IMR-90 (cell line): ENCODE measurements at regions not wholly inside any gene's neighbourhood (a gene's known extent, or its start where the extent isn't known, plus 50 kb on each side); places are given as distances from the start of the nearest gene placed in this dataset.

ENCODE experiments used
- ATAC-seq: fragments of 200-7000 bp; cut with Tn5 transposase; 2 replicates; pipeline ENCODE4 v1.9.1; 2020; ENCODE audit warnings: low read depth, mild to moderate bottlenecking, moderate library complexity
- BruUV-seq: library from RNA; stranded (reverse); fragments of 400-500 nt; replicated peaks from 2 replicates; lab custom pipeline; 2021; lab: Mats Ljungman, UMichigan
- CTCF ChIA-PET: fragments of 300-600 bp; formaldehyde crosslinking; extraction: SDS; loops from one replicate; lab custom pipeline; 2021; ENCODE audit warnings: antibody characterized with exemption; lab: Yijun Ruan, JAX
- POLR2A ChIA-PET: fragments of 300-600 bp; sonication (Branson Sonifier 250); formaldehyde crosslinking; loops from one replicate; lab custom pipeline; 2022; ENCODE audit warnings: antibody characterized with exemption; ENCODE audit not compliant: unreplicated experiment; lab: Charles Lee
- DNase-seq: peaks from one replicate; pipeline ENCODE4 v3.0.0; 2013
- H2AFZ ChIP-seq: replicated peaks from 2 replicates; pipeline ENCODE3; 2013; ENCODE audit warnings: low read length, mild to moderate bottlenecking; ENCODE audit not compliant: poor library complexity
- H2AK5ac ChIP-seq: 2 replicates; pipeline ENCODE4 v1.6.1; 2013; ENCODE audit warnings: low read depth, low read length, inconsistent platforms
- H2AK9ac ChIP-seq: replicated peaks from 2 replicates; pipeline ENCODE3; 2013; ENCODE audit warnings: mild to moderate bottlenecking, low read depth, low read length, moderate library complexity; ENCODE audit not compliant: poor library complexity
- H2BK120ac ChIP-seq: 2 replicates; pipeline ENCODE4 v1.6.1; 2013; ENCODE audit warnings: low read depth, low read length, inconsistent platforms
- H2BK15ac ChIP-seq: 3 replicates; pipeline ENCODE4 v1.6.1; 2013; ENCODE audit warnings: low read depth, low read length, inconsistent platforms
- H2BK20ac ChIP-seq: 2 replicates; pipeline ENCODE4 v1.6.1; 2013; ENCODE audit warnings: low read depth, mild to moderate bottlenecking, inconsistent platforms, low read length, moderate library complexity
- H2BK5ac ChIP-seq: 2 replicates; pipeline ENCODE4 v1.6.1; 2013; ENCODE audit warnings: mild to moderate bottlenecking, low read depth, low read length, inconsistent platforms; ENCODE audit not compliant: poor library complexity, severe bottlenecking
- H3K14ac ChIP-seq: replicated peaks from 2 replicates; pipeline ENCODE4 v1.6.1; 2013; ENCODE audit warnings: low read depth, low read length, inconsistent platforms
- H3K18ac ChIP-seq: 2 replicates; pipeline ENCODE4 v1.6.1; 2013; ENCODE audit warnings: low read depth, low read length, control low read depth
- H3K23ac ChIP-seq: 2 replicates; pipeline ENCODE4 v1.6.1; 2013; ENCODE audit warnings: low read depth, low read length, inconsistent platforms
- H3K27ac ChIP-seq: 2 replicates; pipeline ENCODE4 v1.5.1; 2013; ENCODE audit warnings: mild to moderate bottlenecking, control low read depth, low read length; ENCODE audit not compliant: insufficient read depth
- H3K27me3 ChIP-seq: 2 replicates; pipeline ENCODE4 v1.6.1; 2013; ENCODE audit warnings: low read length; ENCODE audit not compliant: control insufficient read depth, insufficient read depth
- H3K36me3 ChIP-seq: 2 replicates; pipeline ENCODE4 v1.6.1; 2013; ENCODE audit warnings: low read length, mixed read lengths; ENCODE audit not compliant: control insufficient read depth, insufficient read depth
- H3K4ac ChIP-seq: 2 replicates; pipeline ENCODE4 v1.6.1; 2013; ENCODE audit warnings: low read depth, low read length, inconsistent platforms
- H3K4me1 ChIP-seq: 2 replicates; pipeline ENCODE4 v1.6.1; 2013; ENCODE audit warnings: low read length, mixed read lengths; ENCODE audit not compliant: control insufficient read depth, insufficient read depth
- H3K4me2 ChIP-seq: 2 replicates; pipeline ENCODE4 v1.6.1; 2013; ENCODE audit warnings: low read depth, mild to moderate bottlenecking, control low read depth, low read length, moderate library complexity
- H3K4me3 ChIP-seq: 2 replicates; pipeline ENCODE4 v1.5.1; 2013; ENCODE audit warnings: low read depth, mild to moderate bottlenecking, control low read depth, low read length, moderate library complexity; ENCODE audit not compliant: insufficient read depth
- H3K56ac ChIP-seq: 2 replicates; pipeline ENCODE4 v1.6.1; 2013; ENCODE audit warnings: low read length, inconsistent platforms; ENCODE audit not compliant: insufficient read depth; ENCODE audit errors: extremely low read depth
- H3K79me1 ChIP-seq, 2 experiments: 2 replicates each; pipeline ENCODE4 v1.6.1; 2013; ENCODE audit warnings: low read length in 2 of 2, inconsistent platforms in 1 of 2, low read depth in 1 of 2
- H3K9ac ChIP-seq: 2 replicates; pipeline ENCODE4 v1.6.1; 2013; ENCODE audit warnings: low read depth, low read length, control low read depth
- H3K9me1 ChIP-seq: 2 replicates; pipeline ENCODE4 v1.6.1; 2013; ENCODE audit warnings: low read length, inconsistent platforms; ENCODE audit not compliant: insufficient read depth
- H3K9me3 ChIP-seq: 2 replicates; pipeline ENCODE4 v1.6.1; 2013; ENCODE audit warnings: low read length; ENCODE audit not compliant: control insufficient read depth, insufficient read depth
- H4K20me1 ChIP-seq: 2 replicates; pipeline ENCODE4 v1.6.1; 2013; ENCODE audit warnings: low read length, inconsistent platforms; ENCODE audit not compliant: insufficient read depth
- H4K5ac ChIP-seq: 2 replicates; pipeline ENCODE4 v1.6.1; 2013; ENCODE audit warnings: mild to moderate bottlenecking, low read depth, low read length, control low read depth
- H4K8ac ChIP-seq, 2 experiments: 2 replicates each; pipeline ENCODE4 v1.6.1; 2013; ENCODE audit warnings: low read depth in 2 of 2, low read length in 2 of 2, control low read depth in 1 of 2, inconsistent platforms in 1 of 2
- H4K91ac ChIP-seq: 2 replicates; pipeline ENCODE4 v1.6.1; 2013; ENCODE audit warnings: low read depth, low read length, inconsistent platforms; ENCODE audit not compliant: insufficient read depth
- ELK1 ChIP-seq: fragments of 150-350 bp; IDR thresholded peaks from 2 replicates; pipeline ENCODE4 v1.6.1; 2016; ENCODE audit warnings: low read depth, mild to moderate bottlenecking, low read length, moderate library complexity, borderline replicate concordance
- FOS ChIP-seq: fragments of 150-350 bp; IDR thresholded peaks from 2 replicates; pipeline ENCODE4 v1.6.1; 2016; ENCODE audit warnings: low read depth, low read length
- MAZ ChIP-seq: IDR thresholded peaks from 2 replicates; pipeline ENCODE4 v1.6.1; 2012; ENCODE audit warnings: low read depth, mild to moderate bottlenecking, low read length, improper control_type of control experiment, moderate library complexity, borderline replicate concordance
- RAD21 ChIP-seq: IDR thresholded peaks from 2 replicates; pipeline ENCODE4 v1.6.1; 2012; ENCODE audit warnings: low read length, improper control_type of control experiment
- WGBS, 2 experiments: methylation state at CpG; one replicate each; pipeline versions ENCODE4 v1.1.5 to v1.1.7; 2013; ENCODE audit warnings: missing lambda C conversion rate in 2 of 2; ENCODE audit not compliant: insufficient read length in 1 of 2; ENCODE audit errors: extremely low coverage in 2 of 2; 5-methylcytosine and 5-hydroxymethylcytosine counted together
- dilution Hi-C: fragments of 300-500 bp; cut with HindIII; formaldehyde crosslinking; loops from one replicate; pipeline ENCODE4 v1.14.3; 2018; ENCODE audit warnings: low sequenced_read_pairs; ENCODE audit not compliant: unreplicated experiment
- in situ Hi-C: fragments of 300-500 bp; cut with MboI; formaldehyde crosslinking; loops from 3 replicates; pipeline ENCODE4 v1.14.3; 2019; ENCODE audit warnings: low sequenced_read_pairs, inconsistent platforms, mixed read lengths
- intact Hi-C: fragments of 100-400 bp; cut with micrococcal nuclease; formaldehyde crosslinking; loops from 2 replicates; pipeline ENCODE4 v1.10.0; 2022
- TF ChIP-seq, protein P1 (sequence below): fragments of 150-350 bp; IDR thresholded peaks from 2 replicates; pipeline ENCODE4 v1.6.1; 2017; ENCODE audit warnings: mild to moderate bottlenecking, antibody characterized with exemption, low read length, low read depth
- TF ChIP-seq, protein P2 (sequence below): conservative IDR thresholded peaks from 2 replicates; pipeline ENCODE4 v1.5.1; 2012; ENCODE audit warnings: mild to moderate bottlenecking, low read depth, low read length, improper control_type of control experiment

DNA sequence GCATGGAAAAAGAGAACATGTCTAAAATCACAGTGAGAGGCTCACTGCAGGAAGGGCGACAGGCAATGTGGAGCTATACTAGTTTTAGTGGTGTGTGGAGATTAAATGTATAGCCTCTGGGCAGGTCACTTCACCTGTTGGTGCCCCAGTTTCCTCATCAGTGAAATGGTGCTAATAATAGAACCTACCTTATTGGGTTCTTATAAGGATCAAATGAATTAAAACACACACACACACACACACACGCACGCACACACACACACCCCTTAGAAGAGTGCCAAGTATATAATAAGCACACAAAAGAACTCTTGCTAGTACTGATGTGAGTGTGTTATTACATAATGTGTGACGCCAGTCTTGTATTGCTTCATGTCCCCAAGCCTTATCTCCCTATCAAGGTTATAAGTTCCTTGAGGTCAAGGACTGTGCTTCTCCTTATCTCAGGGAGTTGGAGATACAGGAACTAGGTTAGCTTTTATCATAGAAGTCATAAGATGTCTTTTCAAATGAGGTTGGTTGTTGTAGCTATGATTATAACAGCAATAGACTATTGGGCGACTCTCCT lies 98.0 kb upstream of the CXCR4 start:
- Histone ChIP-seq H3K9me1 (no peaks in the 10 kb centered on the region), H3K18ac (no peak overlapping the region), H3K9me3 (no peaks in the 10 kb centered on the region), H3K27me3 (no peaks in the 10 kb centered on the region), H4K91ac (no peak overlapping the region), H2AK5ac (no peak overlapping the region), H4K5ac (no peak overlapping the region), H4K8ac (no peak overlapping the region), H2BK15ac (no peak overlapping the region), H2BK20ac (no peak overlapping the region), H3K14ac (no peak overlapping the region), H3K27ac (no peak overlapping the region), H3K4me1 (no peaks in the 10 kb centered on the region), H2BK5ac (no peak overlapping the region), H3K4me3 (no peak overlapping the region), H3K4me2 (no peak overlapping the region), H4K20me1 (no peaks in the 10 kb centered on the region), H3K56ac (no peak overlapping the region), H3K79me1 (no peaks in the 10 kb centered on the region), H3K36me3 (no peaks in the 10 kb centered on the region), H2AFZ (no peak overlapping the region), H3K9ac (no peak overlapping the region), H2AK9ac (no peak overlapping the region), H2BK120ac (no peak overlapping the region), H3K4ac (no peak overlapping the region), H3K23ac (no peak overlapping the region)
- DNase-seq (no peak), ATAC-seq (no peak)
- in situ Hi-C loops (no loop called here), intact Hi-C loops (no loop called here), dilution Hi-C loops (no loop called here)
- TF ChIP-seq ELK1 (no peak), FOS (no peak), MAZ (no peak), RAD21 (no peak)
- TF ChIP-seq, protein P1, sequence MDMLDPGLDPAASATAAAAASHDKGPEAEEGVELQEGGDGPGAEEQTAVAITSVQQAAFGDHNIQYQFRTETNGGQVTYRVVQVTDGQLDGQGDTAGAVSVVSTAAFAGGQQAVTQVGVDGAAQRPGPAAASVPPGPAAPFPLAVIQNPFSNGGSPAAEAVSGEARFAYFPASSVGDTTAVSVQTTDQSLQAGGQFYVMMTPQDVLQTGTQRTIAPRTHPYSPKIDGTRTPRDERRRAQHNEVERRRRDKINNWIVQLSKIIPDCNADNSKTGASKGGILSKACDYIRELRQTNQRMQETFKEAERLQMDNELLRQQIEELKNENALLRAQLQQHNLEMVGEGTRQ = no peak
- TF ChIP-seq, protein P2, sequence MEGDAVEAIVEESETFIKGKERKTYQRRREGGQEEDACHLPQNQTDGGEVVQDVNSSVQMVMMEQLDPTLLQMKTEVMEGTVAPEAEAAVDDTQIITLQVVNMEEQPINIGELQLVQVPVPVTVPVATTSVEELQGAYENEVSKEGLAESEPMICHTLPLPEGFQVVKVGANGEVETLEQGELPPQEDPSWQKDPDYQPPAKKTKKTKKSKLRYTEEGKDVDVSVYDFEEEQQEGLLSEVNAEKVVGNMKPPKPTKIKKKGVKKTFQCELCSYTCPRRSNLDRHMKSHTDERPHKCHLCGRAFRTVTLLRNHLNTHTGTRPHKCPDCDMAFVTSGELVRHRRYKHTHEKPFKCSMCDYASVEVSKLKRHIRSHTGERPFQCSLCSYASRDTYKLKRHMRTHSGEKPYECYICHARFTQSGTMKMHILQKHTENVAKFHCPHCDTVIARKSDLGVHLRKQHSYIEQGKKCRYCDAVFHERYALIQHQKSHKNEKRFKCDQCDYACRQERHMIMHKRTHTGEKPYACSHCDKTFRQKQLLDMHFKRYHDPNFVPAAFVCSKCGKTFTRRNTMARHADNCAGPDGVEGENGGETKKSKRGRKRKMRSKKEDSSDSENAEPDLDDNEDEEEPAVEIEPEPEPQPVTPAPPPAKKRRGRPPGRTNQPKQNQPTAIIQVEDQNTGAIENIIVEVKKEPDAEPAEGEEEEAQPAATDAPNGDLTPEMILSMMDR = no peak
- ChIA-PET CTCF (no interaction called here), POLR2A (no interaction called here)
- no CpG with 5 or more reads among the region's 5 CpGs for WGBS, 2 experiments
- BruUV-seq = no TSS peak
